Stimulated activated CD8-positive, alpha-beta memory T cell treated with anti-CD3 and anti-CD28 coated beads, Interleukin-4, amount 100 ng/mL, for 48 hours (primary cell): ENCODE measurements at regions not wholly inside any gene's neighbourhood (a gene's known extent, or its start where the extent isn't known, plus 50 kb on each side); places are given as distances from the start of the nearest gene placed in this dataset.
"Not testable (repeated sequence)": the region's sequence is repeated elsewhere in the genome, so short reads cannot be mapped to it uniquely, and the experiment has no call there.

ENCODE experiments used
- DNase-seq: peaks from one replicate; pipeline ENCODE4 v3.0.0-alpha.2; 2020

GRCh38 chr12:28693565-28694219 is 455.4 kb upstream of the FAR2 start:
- DNase-seq: no peak

- DNase-seq: no peak
These were observed 450.5 kb upstream of the FAR2 start for GRCh38 chr12:28698553-28698952.

GRCh38 chr12:28699029-28699428 is 450.0 kb upstream of the FAR2 start:
- no peak for DNase-seq

- DNase-seq: no peak
These were observed 448.9 kb upstream of the FAR2 start for GRCh38 chr12:28700161-28700560.

GRCh38 chr12:28704477-28705169 is 444.5 kb upstream of the FAR2 start:
- DNase-seq: no peak

GRCh38 chr12:28708918-28709371 is 440.1 kb upstream of the FAR2 start:
- no peak for DNase-seq

- DNase-seq: no peak
These were observed 438.9 kb upstream of the FAR2 start for GRCh38 chr12:28709986-28710685.

- DNase-seq: no peak
These were observed 438.2 kb upstream of the FAR2 start for GRCh38 chr12:28710882-28711281.

GRCh38 chr12:28711421-28711820 is 437.7 kb upstream of the FAR2 start:
- DNase-seq: no peak

GRCh38 chr12:28742791-28743190 is 406.3 kb upstream of the FAR2 start:
- DNase-seq: no peak

- no peak for DNase-seq
These were observed 402.2 kb upstream of the FAR2 start for GRCh38 chr12:28746734-28747325.

- no peak for DNase-seq
These were observed 398.0 kb upstream of the FAR2 start for GRCh38 chr12:28750946-28751685.

GRCh38 chr12:28755027-28755426 is 394.1 kb upstream of the FAR2 start:
- no peak for DNase-seq

GRCh38 chr12:28759333-28759732 is 389.7 kb upstream of the FAR2 start:
- no peak for DNase-seq

GRCh38 chr12:28760040-28760903 is 388.8 kb upstream of the FAR2 start:
- not testable (repeated sequence) for DNase-seq

- not testable (repeated sequence) for DNase-seq
These were observed 387.2 kb upstream of the FAR2 start for GRCh38 chr12:28761897-28762296.

- DNase-seq: no peak
These were observed 382.7 kb upstream of the FAR2 start for GRCh38 chr12:28766398-28766797.

GRCh38 chr12:28767836-28768348 is 381.2 kb upstream of the FAR2 start:
- no peak for DNase-seq

- DNase-seq: no peak
These were observed 378.8 kb upstream of the FAR2 start for GRCh38 chr12:28770322-28770721.

GRCh38 chr12:28771968-28772367 is 377.1 kb upstream of the FAR2 start:
- DNase-seq: no peak

GRCh38 chr12:28775556-28775955 is 373.5 kb upstream of the FAR2 start:
- no peak for DNase-seq

- no peak for DNase-seq
These were observed 372.9 kb upstream of the FAR2 start for GRCh38 chr12:28776220-28776619.
